ENCODE measurements at regions not wholly inside any gene's neighbourhood (a gene's known extent, or its start where the extent isn't known, plus 50 kb on each side); places are given as distances from the start of the nearest gene placed in this dataset.

- DNase-seq = no peak
Measured at GRCh38 chr10:118835682-118836326, 81.0 kb upstream of the CACUL1 start.

GRCh38 chr10:118838364-118838763, 83.6 kb upstream of the CACUL1 start:
- DNase-seq = no peak

- DNase-seq = no peak
Measured at GRCh38 chr10:118839348-118839747, 84.6 kb upstream of the CACUL1 start.

- no peak for DNase-seq
Measured at GRCh38 chr10:118840071-118840775, 85.5 kb upstream of the CACUL1 start.

- no peak for DNase-seq
Measured at GRCh38 chr10:118840776-118841468, 86.2 kb upstream of the CACUL1 start.

GRCh38 chr10:118841881-118842605, 87.3 kb upstream of the CACUL1 start:
- no peak for DNase-seq

GRCh38 chr10:118842843-118843624, 88.3 kb upstream of the CACUL1 start:
- DNase-seq = no peak

- DNase-seq = no peak
Measured at GRCh38 chr10:118843647-118844265, 89.0 kb upstream of the CACUL1 start.

GRCh38 chr10:118844731-118845521, 90.2 kb upstream of the CACUL1 start:
- no peak for DNase-seq

- DNase-seq = no peak
Measured at GRCh38 chr10:118845776-118846175, 91.0 kb upstream of the CACUL1 start.

GRCh38 chr10:118850418-118851061, 95.8 kb upstream of the CACUL1 start:
- DNase-seq = no peak

- DNase-seq = no peak
Measured at GRCh38 chr10:118851062-118852035, 96.6 kb upstream of the CACUL1 start.

- no peak for DNase-seq
Measured at GRCh38 chr10:118853916-118854315, 99.1 kb upstream of the CACUL1 start.

GRCh38 chr10:118856106-118856505, 101.3 kb upstream of the CACUL1 start:
- no peak for DNase-seq

- no peak for DNase-seq
Measured at GRCh38 chr10:118865998-118866693, 111.4 kb upstream of the CACUL1 start.

- no peak for DNase-seq
Measured at GRCh38 chr10:118867768-118868167, 113.0 kb upstream of the CACUL1 start.

GRCh38 chr10:118868589-118868988, 113.8 kb upstream of the CACUL1 start:
- no peak for DNase-seq

Data from muscle of arm (tissue), 1 donor.